ENCODE measurements at regions not wholly inside any gene's neighbourhood (a gene's known extent, or its start where the extent isn't known, plus 50 kb on each side); places are given as distances from the start of the nearest gene placed in this dataset.

- no peak for TF ChIP-seq CTCF (IDR thresholded peaks at IDR 0.05)
- TF ChIP-seq POLR2A (IDR thresholded peaks at IDR 0.05) = no peak
Measured at GRCh38 chr15:46956881-46957280, 760.4 kb upstream of the SEMA6D start.

Measured in thyroid gland (tissue), 4 donors.